ENCODE measurements at regions not wholly inside any gene's neighbourhood (a gene's known extent, or its start where the extent isn't known, plus 50 kb on each side); places are given as distances from the start of the nearest gene placed in this dataset. TPM values are rescaled to one million over a fixed set of nuclear protein-coding genes. Genes with fewer than 3 reads are reported as not detected.
A peak's percentile ranks its signal among the peaks of the same experiment; 100 is the strongest.

DNA sequence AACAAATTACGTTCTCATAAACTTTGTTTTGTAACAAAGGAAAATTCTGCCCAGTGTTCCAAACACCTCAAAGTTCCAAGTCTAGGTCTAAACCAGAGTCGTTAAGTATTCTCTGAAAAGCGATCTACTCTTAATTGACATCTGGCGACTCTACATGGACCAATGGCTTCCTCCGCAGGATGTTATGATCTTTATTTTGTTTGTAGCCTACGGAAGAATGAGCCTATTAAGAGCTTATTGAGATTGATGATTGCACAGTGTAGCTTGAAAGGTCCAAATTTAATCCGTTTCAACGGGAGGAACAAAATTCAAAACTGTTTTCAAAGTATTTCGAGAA lies 61.1 kb downstream of the FAM217A start:
- Mint-ChIP-seq H3K4me1 (peaks cover 42% of the 10 kb centered on the region), H3K4me3 (peak overlapping the region; percentile 88 to 96), H3K27me3 (ENCODE audit: low read depth in 3 of 3) (no peaks in the 10 kb centered on the region), H3K36me3 (peaks cover 9 to 23% of the 10 kb centered on the region in 2 donors), H3K9me3 (peaks cover 0 to 6% (median 0%) of the 10 kb centered on the region in 7 donors), H3K27ac (peak overlapping the region; percentile 89 to 96 (median 93))
- Histone ChIP-seq H3K9ac (ENCODE audit: insufficient read depth, low read length, poor library complexity, severe bottlenecking) (peak overlapping the region; percentile 83), H3K79me2 (ENCODE audit: insufficient read depth, low read length) (peaks cover 77% of the 10 kb centered on the region), H2AFZ (ENCODE audit: insufficient read depth, low read depth, low read length, poor library complexity, severe bottlenecking) (peak overlapping the region; percentile 87), H3K27ac (ENCODE audit: low read depth in 1 of 2, low read length in 2 of 2) (peak overlapping the region; percentile 81 to 94), H3K4me2 (replicated peaks; ENCODE audit: extremely low read depth, low read length, poor library complexity, severe bottlenecking) (peak overlapping the region; percentile 85), H3K9me3 (replicated peaks in 1 of 2; ENCODE audit: control insufficient read depth in 1 of 2, insufficient read depth in 1 of 2, low read length in 2 of 2) (no peaks in the 10 kb centered on the region), H3K27me3 (ENCODE audit: control insufficient read depth in 2 of 2, insufficient read depth in 2 of 2, low read length in 2 of 2) (no peaks in the 10 kb centered on the region), H4K20me1 (ENCODE audit: insufficient read depth, low read length) (peaks cover 16% of the 10 kb centered on the region), H3K4me1 (ENCODE audit: control insufficient read depth in 1 of 2, insufficient read depth in 2 of 2, low read length in 2 of 2) (peaks cover 42 to 45% of the 10 kb centered on the region in 2 donors), H3K4me3 (replicated peaks in 1 of 3; ENCODE audit: low read depth in 2 of 3, low read length in 3 of 3) (peak overlapping the region; percentile 61 to 82 (median 81)), H3K36me3 (replicated peaks in 1 of 2; ENCODE audit: control insufficient read depth in 1 of 2, insufficient read depth in 2 of 2, low read length in 2 of 2) (no peaks in the 10 kb centered on the region)
- 0% methylated on average over 4 of the region's 9 CpGs for WGBS (ENCODE audit: insufficient coverage)
- no peak for DNase-seq
- intact Hi-C loops (cut with micrococcal nuclease), result no loop called here
- TF ChIP-seq, protein P1, sequence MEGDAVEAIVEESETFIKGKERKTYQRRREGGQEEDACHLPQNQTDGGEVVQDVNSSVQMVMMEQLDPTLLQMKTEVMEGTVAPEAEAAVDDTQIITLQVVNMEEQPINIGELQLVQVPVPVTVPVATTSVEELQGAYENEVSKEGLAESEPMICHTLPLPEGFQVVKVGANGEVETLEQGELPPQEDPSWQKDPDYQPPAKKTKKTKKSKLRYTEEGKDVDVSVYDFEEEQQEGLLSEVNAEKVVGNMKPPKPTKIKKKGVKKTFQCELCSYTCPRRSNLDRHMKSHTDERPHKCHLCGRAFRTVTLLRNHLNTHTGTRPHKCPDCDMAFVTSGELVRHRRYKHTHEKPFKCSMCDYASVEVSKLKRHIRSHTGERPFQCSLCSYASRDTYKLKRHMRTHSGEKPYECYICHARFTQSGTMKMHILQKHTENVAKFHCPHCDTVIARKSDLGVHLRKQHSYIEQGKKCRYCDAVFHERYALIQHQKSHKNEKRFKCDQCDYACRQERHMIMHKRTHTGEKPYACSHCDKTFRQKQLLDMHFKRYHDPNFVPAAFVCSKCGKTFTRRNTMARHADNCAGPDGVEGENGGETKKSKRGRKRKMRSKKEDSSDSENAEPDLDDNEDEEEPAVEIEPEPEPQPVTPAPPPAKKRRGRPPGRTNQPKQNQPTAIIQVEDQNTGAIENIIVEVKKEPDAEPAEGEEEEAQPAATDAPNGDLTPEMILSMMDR (IDR thresholded peaks at IDR 0.05), result no peak

DNA sequence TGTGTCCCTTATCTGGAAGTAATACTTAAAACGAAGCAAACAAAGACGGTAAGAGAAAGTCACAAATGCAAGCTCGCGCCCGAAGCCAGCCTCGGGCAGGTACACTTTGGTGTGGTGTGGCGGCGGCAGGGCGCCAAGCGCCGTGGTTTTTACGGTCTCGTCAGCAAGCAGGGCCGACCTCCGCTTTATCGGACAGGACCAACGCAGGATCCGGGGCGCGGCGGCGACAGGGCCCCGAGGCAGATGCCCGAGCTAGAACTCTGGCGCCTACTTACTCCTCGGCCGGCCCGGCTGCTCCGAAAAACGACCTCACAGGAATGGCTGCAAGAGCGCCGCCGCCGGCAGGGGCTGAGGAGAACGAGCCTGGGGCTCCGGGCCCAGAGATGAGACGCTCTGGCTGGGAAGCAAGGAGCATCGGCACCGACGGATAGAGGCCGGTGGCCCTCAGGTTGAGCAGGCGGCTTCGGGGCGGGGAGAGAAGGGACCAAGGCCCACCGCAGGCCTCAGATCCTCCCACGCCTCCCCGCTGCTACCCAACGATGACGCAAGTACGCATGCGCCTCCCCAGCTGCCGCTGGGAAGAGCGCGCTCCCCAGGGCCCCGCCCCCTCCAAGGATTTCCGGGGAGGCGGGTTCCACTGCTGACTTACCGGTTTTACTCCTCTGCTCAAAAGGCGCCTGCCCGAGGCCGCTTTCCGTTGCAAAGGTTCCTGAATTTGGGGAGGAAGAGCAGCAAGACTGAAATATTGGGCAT lies 60.6 kb downstream of the FAM217A start:
- peak overlapping the region; percentile 81 to 94 for H3K27ac ChIP-seq (ENCODE audit: low read depth in 1 of 2, low read length in 2 of 2)
- peak overlapping the region; percentile 85 for H3K4me2 ChIP-seq (replicated peaks; ENCODE audit: extremely low read depth, low read length, poor library complexity, severe bottlenecking)
- TF ChIP-seq, protein P1 (IDR thresholded peaks at IDR 0.05), result peak; percentile 41
- H3K27ac Mint-ChIP-seq, result peak overlapping the region; percentile 89 to 96 (median 93)
- peak overlapping the region; percentile 61 to 82 (median 81) for H3K4me3 ChIP-seq (replicated peaks in 1 of 3; ENCODE audit: low read depth in 2 of 3, low read length in 3 of 3)
- peaks cover 47% of the 10 kb centered on the region for H3K4me1 Mint-ChIP-seq
- intact Hi-C loops (cut with micrococcal nuclease), result no loop called here
- peaks cover 0 to 6% (median 0%) of the 10 kb centered on the region in 7 donors for H3K9me3 Mint-ChIP-seq
- DNase-seq, result peak; percentile 94 to 95 (median 95)
- H4K20me1 ChIP-seq (ENCODE audit: insufficient read depth, low read length), result peaks cover 21% of the 10 kb centered on the region
- H3K36me3 ChIP-seq (replicated peaks in 1 of 2; ENCODE audit: control insufficient read depth in 1 of 2, insufficient read depth in 2 of 2, low read length in 2 of 2), result no peaks in the 10 kb centered on the region
- peaks cover 7 to 20% of the 10 kb centered on the region in 2 donors for H3K36me3 Mint-ChIP-seq
- no peaks in the 10 kb centered on the region for H3K9me3 ChIP-seq (replicated peaks in 1 of 2; ENCODE audit: control insufficient read depth in 1 of 2, insufficient read depth in 1 of 2, low read length in 2 of 2)
- H3K4me3 Mint-ChIP-seq, result peak overlapping the region; percentile 88 to 96
- under 1% methylated on average over 59 of the region's 62 CpGs for WGBS (ENCODE audit: insufficient coverage)
- peak overlapping the region; percentile 87 for H2AFZ ChIP-seq (ENCODE audit: insufficient read depth, low read depth, low read length, poor library complexity, severe bottlenecking)
- peak overlapping the region; percentile 83 for H3K9ac ChIP-seq (ENCODE audit: insufficient read depth, low read length, poor library complexity, severe bottlenecking)
- H3K27me3 Mint-ChIP-seq (ENCODE audit: low read depth in 3 of 3), result no peaks in the 10 kb centered on the region
- H3K79me2 ChIP-seq (ENCODE audit: insufficient read depth, low read length), result peaks cover 77% of the 10 kb centered on the region
- no peaks in the 10 kb centered on the region for H3K27me3 ChIP-seq (ENCODE audit: control insufficient read depth in 2 of 2, insufficient read depth in 2 of 2, low read length in 2 of 2)
- H3K4me1 ChIP-seq (ENCODE audit: control insufficient read depth in 1 of 2, insufficient read depth in 2 of 2, low read length in 2 of 2), result peaks cover 47 to 50% of the 10 kb centered on the region in 2 donors

Small RNA genes lying in the stretch of these regions (small RNA-seq; reads per million reads assigned to genes)
- gene AL590004.1 (ENCODE audit: insufficient read length, low read depth), result not detected
